Panc1 (cell line): ENCODE measurements at regions not wholly inside any gene's neighbourhood (a gene's known extent, or its start where the extent isn't known, plus 50 kb on each side); places are given as distances from the start of the nearest gene placed in this dataset.

Experiments
- ATAC-seq: fragments of 200-7000 bp; cut with Tn5 transposase; 2 replicates; pipeline ENCODE4 v1.9.1; 2020; ENCODE audit warnings: mild to moderate bottlenecking, moderate library complexity
- BruUV-seq: library from RNA; stranded (reverse); fragments of 400-500 nt; replicated peaks from 2 replicates; lab custom pipeline; 2021; lab: Mats Ljungman, UMichigan
- CTCF ChIA-PET: fragments of 300-600 bp; sonication (Branson Sonifier 250); formaldehyde crosslinking; loops from one replicate; lab custom pipeline; 2022; ENCODE audit warnings: antibody characterized with exemption; lab: Charles Lee
- POLR2A ChIA-PET: fragments of 300-600 bp; sonication (Branson Sonifier 250); formaldehyde crosslinking; loops from one replicate; lab custom pipeline; 2022; ENCODE audit warnings: antibody characterized with exemption; lab: Charles Lee
- DNase-seq: peaks from one replicate; pipeline ENCODE4 v3.0.0-alpha.2; 2010; ENCODE audit warnings: low read depth, low spot score
- H3K27ac ChIP-seq: 2 replicates; pipeline ENCODE4 v1.5.1; 2011; ENCODE audit warnings: mild to moderate bottlenecking, low read length, inconsistent platforms
- H3K27me3 ChIP-seq: fragments of 200-500 bp; sonication (Bioruptor generic); 2 replicates; pipeline ENCODE4 v1.6.0; 2014; ENCODE audit warnings: low read length, inconsistent platforms; ENCODE audit not compliant: control insufficient read depth, insufficient read depth
- H3K36me3 ChIP-seq: fragments of 200-500 bp; sonication (Bioruptor generic); 2 replicates; pipeline ENCODE4 v1.5.1; 2014; ENCODE audit warnings: inconsistent platforms, mild to moderate bottlenecking, low read length, moderate library complexity; ENCODE audit not compliant: control insufficient read depth, insufficient read depth
- H3K4me1 ChIP-seq: 2 replicates; pipeline ENCODE4 v1.5.1; 2011; ENCODE audit warnings: inconsistent platforms, mild to moderate bottlenecking, low read length, moderate library complexity; ENCODE audit not compliant: control insufficient read depth, insufficient read depth
- H3K4me3 ChIP-seq, 2 experiments: 2 replicates each; pipeline ENCODE4 v1.5.1; 2011 to 2012; ENCODE audit warnings: low read depth in 2 of 2, low read length in 2 of 2, mild to moderate bottlenecking in 2 of 2, inconsistent platforms in 1 of 2, moderate library complexity in 1 of 2
- H3K9me3 ChIP-seq: fragments of 200-500 bp; sonication (Bioruptor generic); 2 replicates; pipeline ENCODE4 v1.5.1; 2014; ENCODE audit warnings: low read depth, mild to moderate bottlenecking, inconsistent platforms, low read length, moderate library complexity; ENCODE audit not compliant: control insufficient read depth, insufficient read depth
- POLR2AphosphoS5 ChIP-seq: IDR thresholded peaks from 2 replicates; pipeline ENCODE4 v1.6.1; 2012; ENCODE audit warnings: mild to moderate bottlenecking, low read depth, low read length, moderate library complexity
- SIN3A ChIP-seq: IDR thresholded peaks from 2 replicates; pipeline ENCODE4 v1.6.1; 2012; ENCODE audit warnings: low read depth, mild to moderate bottlenecking, low read length, moderate library complexity, borderline replicate concordance; ENCODE audit not compliant: insufficient read depth
- TCF7L2 ChIP-seq: IDR thresholded peaks from 2 replicates; pipeline ENCODE4 v1.6.1; 2011; ENCODE audit warnings: mild to moderate bottlenecking, low read depth, low read length, inconsistent platforms
- in situ Hi-C: cut with HindIII; loops from 2 replicates; pipeline ENCODE4 v1.10.0; 2016; ENCODE audit warnings: low sequenced_read_pairs, low pct_unique_long_range_greater_than_20kb
- intact Hi-C: fragments of 100-400 bp; cut with micrococcal nuclease; formaldehyde crosslinking; loops from one replicate; pipeline ENCODE4 v1.10.0; 2022; ENCODE audit not compliant: unreplicated experiment
- TF ChIP-seq, protein P1 (sequence below): fragments of 450-650 bp; IDR thresholded peaks from 2 replicates; pipeline ENCODE4 v1.5.1; 2017; ENCODE audit warnings: mild to moderate bottlenecking
- TF ChIP-seq, protein P2 (sequence below), 2 experiments: IDR thresholded peaks; 2 replicates each; pipeline ENCODE4 v1.6.1; 2011 to 2012; ENCODE audit warnings: low read depth in 2 of 2, control low read depth in 1 of 2, low read length in 1 of 2, mild to moderate bottlenecking in 1 of 2, moderate library complexity in 1 of 2; ENCODE audit not compliant: insufficient read depth in 1 of 2

DNA sequence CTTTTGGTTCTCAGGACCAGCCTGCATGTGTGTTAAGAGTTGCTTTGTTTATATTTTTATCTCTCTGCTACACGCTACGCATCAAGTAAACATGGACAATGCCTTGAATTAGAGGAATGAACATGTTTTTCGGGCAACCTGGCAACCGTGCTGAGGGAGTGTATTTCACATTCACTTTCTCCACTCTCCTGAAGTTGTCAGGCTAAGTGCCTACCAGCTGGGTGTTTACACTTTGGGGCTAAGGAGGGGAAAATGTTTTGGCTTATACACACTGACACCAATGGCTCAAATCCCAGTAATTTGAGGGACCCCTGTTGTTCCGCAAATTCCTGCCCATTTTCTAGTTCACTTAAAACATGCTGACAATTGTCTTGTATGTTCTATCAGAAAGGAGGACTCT is 141.5 kb upstream of the PDE7B start:
- intact Hi-C loops: no loop called here
- no peaks in the 10 kb centered on the region for H3K4me1 ChIP-seq
- no peaks in the 10 kb centered on the region for H3K27me3 ChIP-seq
- POLR2A ChIA-PET: no interaction called here
- no peak for TF ChIP-seq TCF7L2
- TF ChIP-seq POLR2AphosphoS5: no peak
- TF ChIP-seq, protein P1, sequence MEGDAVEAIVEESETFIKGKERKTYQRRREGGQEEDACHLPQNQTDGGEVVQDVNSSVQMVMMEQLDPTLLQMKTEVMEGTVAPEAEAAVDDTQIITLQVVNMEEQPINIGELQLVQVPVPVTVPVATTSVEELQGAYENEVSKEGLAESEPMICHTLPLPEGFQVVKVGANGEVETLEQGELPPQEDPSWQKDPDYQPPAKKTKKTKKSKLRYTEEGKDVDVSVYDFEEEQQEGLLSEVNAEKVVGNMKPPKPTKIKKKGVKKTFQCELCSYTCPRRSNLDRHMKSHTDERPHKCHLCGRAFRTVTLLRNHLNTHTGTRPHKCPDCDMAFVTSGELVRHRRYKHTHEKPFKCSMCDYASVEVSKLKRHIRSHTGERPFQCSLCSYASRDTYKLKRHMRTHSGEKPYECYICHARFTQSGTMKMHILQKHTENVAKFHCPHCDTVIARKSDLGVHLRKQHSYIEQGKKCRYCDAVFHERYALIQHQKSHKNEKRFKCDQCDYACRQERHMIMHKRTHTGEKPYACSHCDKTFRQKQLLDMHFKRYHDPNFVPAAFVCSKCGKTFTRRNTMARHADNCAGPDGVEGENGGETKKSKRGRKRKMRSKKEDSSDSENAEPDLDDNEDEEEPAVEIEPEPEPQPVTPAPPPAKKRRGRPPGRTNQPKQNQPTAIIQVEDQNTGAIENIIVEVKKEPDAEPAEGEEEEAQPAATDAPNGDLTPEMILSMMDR: no peak
- TF ChIP-seq, protein P2, sequence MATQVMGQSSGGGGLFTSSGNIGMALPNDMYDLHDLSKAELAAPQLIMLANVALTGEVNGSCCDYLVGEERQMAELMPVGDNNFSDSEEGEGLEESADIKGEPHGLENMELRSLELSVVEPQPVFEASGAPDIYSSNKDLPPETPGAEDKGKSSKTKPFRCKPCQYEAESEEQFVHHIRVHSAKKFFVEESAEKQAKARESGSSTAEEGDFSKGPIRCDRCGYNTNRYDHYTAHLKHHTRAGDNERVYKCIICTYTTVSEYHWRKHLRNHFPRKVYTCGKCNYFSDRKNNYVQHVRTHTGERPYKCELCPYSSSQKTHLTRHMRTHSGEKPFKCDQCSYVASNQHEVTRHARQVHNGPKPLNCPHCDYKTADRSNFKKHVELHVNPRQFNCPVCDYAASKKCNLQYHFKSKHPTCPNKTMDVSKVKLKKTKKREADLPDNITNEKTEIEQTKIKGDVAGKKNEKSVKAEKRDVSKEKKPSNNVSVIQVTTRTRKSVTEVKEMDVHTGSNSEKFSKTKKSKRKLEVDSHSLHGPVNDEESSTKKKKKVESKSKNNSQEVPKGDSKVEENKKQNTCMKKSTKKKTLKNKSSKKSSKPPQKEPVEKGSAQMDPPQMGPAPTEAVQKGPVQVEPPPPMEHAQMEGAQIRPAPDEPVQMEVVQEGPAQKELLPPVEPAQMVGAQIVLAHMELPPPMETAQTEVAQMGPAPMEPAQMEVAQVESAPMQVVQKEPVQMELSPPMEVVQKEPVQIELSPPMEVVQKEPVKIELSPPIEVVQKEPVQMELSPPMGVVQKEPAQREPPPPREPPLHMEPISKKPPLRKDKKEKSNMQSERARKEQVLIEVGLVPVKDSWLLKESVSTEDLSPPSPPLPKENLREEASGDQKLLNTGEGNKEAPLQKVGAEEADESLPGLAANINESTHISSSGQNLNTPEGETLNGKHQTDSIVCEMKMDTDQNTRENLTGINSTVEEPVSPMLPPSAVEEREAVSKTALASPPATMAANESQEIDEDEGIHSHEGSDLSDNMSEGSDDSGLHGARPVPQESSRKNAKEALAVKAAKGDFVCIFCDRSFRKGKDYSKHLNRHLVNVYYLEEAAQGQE (IDR thresholded peaks at IDR 0.05; ENCODE audit: insufficient read depth in 1 of 2, low read depth in 2 of 2, low read length in 1 of 2): no peak
- no peak for TF ChIP-seq SIN3A
- ATAC-seq (no peak), DNase-seq (no peak)
- no TSS peak for BruUV-seq
- CTCF ChIA-PET: no interaction called here
- H3K4me3 ChIP-seq: no peak overlapping the region
- H3K9me3 ChIP-seq: no peaks in the 10 kb centered on the region
- no peaks in the 10 kb centered on the region for H3K36me3 ChIP-seq
- no peak overlapping the region for H3K27ac ChIP-seq
- in situ Hi-C loops: no loop called here

DNA sequence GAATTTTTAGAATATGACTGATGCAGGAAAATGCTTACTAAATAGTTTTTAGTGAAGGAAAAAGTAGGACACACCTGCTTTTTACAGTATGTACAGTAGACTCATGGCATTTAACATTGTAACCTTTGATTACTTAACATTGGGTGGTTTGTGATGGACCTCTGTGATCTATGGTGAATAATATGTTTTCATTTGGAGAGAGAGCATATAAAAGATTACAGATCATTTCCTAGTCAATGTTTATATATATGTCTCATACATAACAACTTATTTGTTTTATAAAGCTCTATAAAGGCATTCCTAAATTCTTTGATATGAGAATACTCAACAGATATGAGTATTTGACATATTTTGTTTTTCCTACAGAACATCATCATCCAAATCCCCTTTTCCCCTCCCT is 129.3 kb upstream of the PDE7B start:
- no TSS peak for BruUV-seq
- POLR2A ChIA-PET: no interaction called here
- intact Hi-C loops: no loop called here
- no peak overlapping the region for H3K4me3 ChIP-seq
- no peaks in the 10 kb centered on the region for H3K4me1 ChIP-seq
- in situ Hi-C loops: no loop called here
- DNase-seq (no peak), ATAC-seq (0 out of 2 replicates have a peak, but pooled peaks have one; percentile 42)
- H3K9me3 ChIP-seq: no peaks in the 10 kb centered on the region
- TF ChIP-seq POLR2AphosphoS5 (no peak), TCF7L2 (no peak), SIN3A (no peak)
- TF ChIP-seq, protein P1: no peak
- TF ChIP-seq, protein P2 (IDR thresholded peaks at IDR 0.05; ENCODE audit: insufficient read depth in 1 of 2, low read depth in 2 of 2, low read length in 1 of 2): no peak
- H3K27ac ChIP-seq: no peak overlapping the region
- H3K27me3 ChIP-seq: no peaks in the 10 kb centered on the region
- H3K36me3 ChIP-seq: no peaks in the 10 kb centered on the region
- CTCF ChIA-PET: no interaction called here
